DND-41 (cell line): ENCODE measurements at regions not wholly inside any gene's neighbourhood (a gene's known extent, or its start where the extent isn't known, plus 50 kb on each side); places are given as distances from the start of the nearest gene placed in this dataset.

ENCODE experiments used
- CTCF ChIP-seq: IDR thresholded peaks from 2 replicates; pipeline ENCODE4 v1.5.1; 2012; ENCODE audit warnings: borderline replicate concordance, low read length, moderate library complexity, mild to moderate bottlenecking; ENCODE audit not compliant: poor library complexity, severe bottlenecking; ENCODE audit errors: extremely low read depth
- EZH2 ChIP-seq: IDR thresholded peaks from 3 replicates; pipeline ENCODE4 v1.6.1; 2012; ENCODE audit warnings: borderline replicate concordance, low read depth, mild to moderate bottlenecking, moderate library complexity, low read length, inconsistent platforms; ENCODE audit not compliant: severe bottlenecking

- TF ChIP-seq CTCF (no peak), EZH2 (no peak)
Measured at GRCh38 chr1:110734133-110734680, 59.5 kb upstream of the KCNA3 start.
